ENCODE measurements at regions not wholly inside any gene's neighbourhood (a gene's known extent, or its start where the extent isn't known, plus 50 kb on each side); places are given as distances from the start of the nearest gene placed in this dataset.

- TF ChIP-seq GATA2 (IDR thresholded peaks at IDR 0.05; ENCODE audit: low read depth, low read length) (no peak), GATA3 (IDR thresholded peaks at IDR 0.05; ENCODE audit: low read depth, low read length) (no peak)
Measured at GRCh38 chr9:129237164-129237611, 59.1 kb upstream of the IER5L start.

Data from SH-SY5Y (cell line).